Neural crest cell (in vitro differentiated cells): ENCODE measurements at regions not wholly inside any gene's neighbourhood (a gene's known extent, or its start where the extent isn't known, plus 50 kb on each side); places are given as distances from the start of the nearest gene placed in this dataset.

ENCODE experiments used
- DNase-seq: peaks from one replicate; pipeline ENCODE4 v3.0.0; 2021; ENCODE audit warnings: low read depth, mixed read lengths, low spot score
- H3K27ac Mint-ChIP-seq: one replicate; pipeline ENCODE4 v1.8.0; 2021; ENCODE audit warnings: mild to moderate bottlenecking, mixed read lengths; ENCODE audit not compliant: unreplicated experiment
- H3K27me3 Mint-ChIP-seq: 2 replicates; pipeline ENCODE4 v1.8.0; 2021; ENCODE audit warnings: low read depth, mild to moderate bottlenecking, mixed read lengths
- H3K36me3 Mint-ChIP-seq: 2 replicates; pipeline ENCODE4 v1.8.0; 2021; ENCODE audit warnings: low read depth, mild to moderate bottlenecking, mixed read lengths
- H3K4me1 Mint-ChIP-seq: 2 replicates; pipeline ENCODE4 v1.8.0; 2021; ENCODE audit warnings: mixed read lengths
- H3K4me3 Mint-ChIP-seq: one replicate; pipeline ENCODE4 v1.8.0; 2021; ENCODE audit warnings: mild to moderate bottlenecking, mixed read lengths
- H3K9me3 Mint-ChIP-seq: 2 replicates; pipeline ENCODE4 v1.8.0; 2021; ENCODE audit warnings: mixed read lengths
- TF ChIP-seq, protein P1 (sequence below): fragments of 200-600 bp; sonication (generic); conservative IDR thresholded peaks from 2 replicates; pipeline ENCODE4 v1.5.0; 2021; ENCODE audit warnings: antibody characterized with exemption, mild to moderate bottlenecking

DNA sequence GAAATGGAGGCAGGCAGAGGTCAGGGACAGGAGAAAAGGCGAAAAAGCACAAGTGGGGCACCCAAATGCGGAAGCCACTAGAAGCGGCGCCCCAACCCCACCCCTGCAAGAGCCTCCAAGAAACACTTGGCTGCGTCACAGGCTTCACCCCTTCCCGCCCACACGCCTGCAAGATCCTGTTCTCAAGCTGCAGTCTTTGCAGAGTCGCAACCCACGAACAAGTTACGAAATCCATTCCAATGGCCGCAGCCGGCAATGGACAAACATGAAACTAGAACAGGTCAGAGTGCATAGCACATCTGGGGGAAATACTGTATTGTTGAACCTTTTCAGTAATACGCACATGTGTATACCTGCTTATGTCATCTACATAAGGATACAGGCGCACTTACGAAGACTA, 103.6 kb downstream of the PSMG1 start:
- no peak for DNase-seq
- TF ChIP-seq, protein P1, sequence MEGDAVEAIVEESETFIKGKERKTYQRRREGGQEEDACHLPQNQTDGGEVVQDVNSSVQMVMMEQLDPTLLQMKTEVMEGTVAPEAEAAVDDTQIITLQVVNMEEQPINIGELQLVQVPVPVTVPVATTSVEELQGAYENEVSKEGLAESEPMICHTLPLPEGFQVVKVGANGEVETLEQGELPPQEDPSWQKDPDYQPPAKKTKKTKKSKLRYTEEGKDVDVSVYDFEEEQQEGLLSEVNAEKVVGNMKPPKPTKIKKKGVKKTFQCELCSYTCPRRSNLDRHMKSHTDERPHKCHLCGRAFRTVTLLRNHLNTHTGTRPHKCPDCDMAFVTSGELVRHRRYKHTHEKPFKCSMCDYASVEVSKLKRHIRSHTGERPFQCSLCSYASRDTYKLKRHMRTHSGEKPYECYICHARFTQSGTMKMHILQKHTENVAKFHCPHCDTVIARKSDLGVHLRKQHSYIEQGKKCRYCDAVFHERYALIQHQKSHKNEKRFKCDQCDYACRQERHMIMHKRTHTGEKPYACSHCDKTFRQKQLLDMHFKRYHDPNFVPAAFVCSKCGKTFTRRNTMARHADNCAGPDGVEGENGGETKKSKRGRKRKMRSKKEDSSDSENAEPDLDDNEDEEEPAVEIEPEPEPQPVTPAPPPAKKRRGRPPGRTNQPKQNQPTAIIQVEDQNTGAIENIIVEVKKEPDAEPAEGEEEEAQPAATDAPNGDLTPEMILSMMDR, result no peak
- Mint-ChIP-seq H3K27me3 (peaks cover 24% of the 10 kb centered on the region), H3K4me3 (no peak overlapping the region), H3K9me3 (no peaks in the 10 kb centered on the region), H3K36me3 (no peaks in the 10 kb centered on the region), H3K4me1 (peaks cover 18% of the 10 kb centered on the region), H3K27ac (no peak overlapping the region)

DNA sequence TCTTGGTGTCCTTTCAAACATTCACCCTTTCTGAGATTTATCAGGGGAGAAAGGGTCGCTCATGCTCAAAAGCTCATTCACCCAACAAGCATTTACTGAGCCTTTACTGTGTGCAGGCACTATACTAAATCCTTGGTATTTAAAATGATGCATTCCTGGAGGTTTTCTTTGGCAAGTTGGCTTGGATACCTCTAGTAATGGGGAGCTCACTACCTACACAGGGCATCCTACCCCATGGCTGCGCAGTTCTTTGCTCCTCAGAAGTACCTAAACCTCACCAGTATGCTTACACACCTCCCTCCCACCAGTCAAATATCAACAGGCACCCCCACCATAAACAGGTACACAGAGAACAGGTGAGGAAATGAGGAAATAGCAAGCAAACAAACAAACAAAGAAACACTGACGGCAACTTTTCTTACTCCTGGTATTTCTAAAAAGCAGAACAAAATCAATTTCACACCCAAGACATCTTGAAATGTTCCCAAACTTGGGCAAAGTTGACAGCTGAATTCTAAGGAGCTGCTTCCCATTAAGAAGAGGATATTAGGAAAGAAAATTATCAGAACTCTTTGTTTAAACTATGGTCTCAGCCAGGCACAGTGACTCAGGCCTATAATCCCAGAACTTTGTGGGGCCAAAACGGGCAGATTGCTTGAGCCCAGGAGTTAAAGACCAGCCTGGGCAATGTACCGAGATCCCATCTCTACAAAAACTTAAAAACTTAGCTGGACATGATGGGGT, 104.8 kb downstream of the PSMG1 start:
- Mint-ChIP-seq H3K36me3 (no peaks in the 10 kb centered on the region), H3K4me3 (no peak overlapping the region), H3K27ac (no peak overlapping the region), H3K4me1 (peaks cover 23% of the 10 kb centered on the region), H3K9me3 (no peaks in the 10 kb centered on the region), H3K27me3 (peaks cover 18% of the 10 kb centered on the region)
- TF ChIP-seq, protein P1, result no peak
- DNase-seq, result no peak

DNA sequence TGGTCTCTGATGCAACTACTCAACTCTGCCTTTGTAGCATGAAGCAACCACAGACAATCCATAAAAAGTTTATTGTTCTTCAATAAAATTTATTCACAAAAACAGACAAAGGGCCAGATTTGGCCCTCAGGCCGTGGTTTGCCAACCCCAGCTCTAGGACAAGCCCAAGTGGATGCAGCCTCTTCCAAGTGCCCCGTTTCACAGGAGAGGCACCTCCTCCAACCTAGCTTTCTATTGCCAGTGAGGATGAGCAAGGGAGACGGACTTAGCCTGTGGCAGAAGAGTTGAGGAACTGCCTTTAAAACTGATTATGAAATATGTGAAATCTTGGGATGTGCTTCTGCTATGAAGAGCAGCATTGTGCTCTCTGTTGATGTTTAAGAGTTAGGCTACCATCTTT, 105.4 kb downstream of the PSMG1 start:
- DNase-seq, result no peak
- H3K4me1 Mint-ChIP-seq, result peaks cover 22% of the 10 kb centered on the region
- no peak overlapping the region for H3K27ac Mint-ChIP-seq
- H3K9me3 Mint-ChIP-seq, result no peaks in the 10 kb centered on the region
- TF ChIP-seq, protein P1, result no peak
- H3K27me3 Mint-ChIP-seq, result peaks cover 14% of the 10 kb centered on the region
- H3K36me3 Mint-ChIP-seq, result no peaks in the 10 kb centered on the region
- H3K4me3 Mint-ChIP-seq, result no peak overlapping the region

DNA sequence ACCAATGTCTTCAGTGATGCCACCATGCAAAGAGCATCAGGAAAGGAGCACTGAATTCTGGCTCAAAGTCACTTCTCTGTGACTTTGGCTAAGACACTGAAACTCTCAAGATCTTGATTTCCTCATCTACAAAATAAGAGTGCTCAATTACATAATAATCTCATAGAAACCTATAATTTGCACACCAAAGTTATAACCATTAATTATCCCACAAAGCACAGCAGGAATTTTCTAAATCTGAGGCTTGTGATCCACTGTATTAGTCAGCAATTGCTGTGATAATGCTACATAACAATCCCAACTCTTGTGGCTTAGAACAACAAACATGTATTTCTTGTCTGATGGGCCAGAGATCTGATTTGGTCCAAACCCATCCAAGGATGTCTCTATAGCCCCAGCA, 108.7 kb downstream of the PSMG1 start:
- Mint-ChIP-seq H3K27ac (no peak overlapping the region), H3K4me3 (no peak overlapping the region), H3K9me3 (peaks cover 4% of the 10 kb centered on the region), H3K27me3 (peaks cover 9% of the 10 kb centered on the region), H3K4me1 (peaks cover 22% of the 10 kb centered on the region), H3K36me3 (no peaks in the 10 kb centered on the region)
- no peak for DNase-seq
- TF ChIP-seq, protein P1, result no peak

DNA sequence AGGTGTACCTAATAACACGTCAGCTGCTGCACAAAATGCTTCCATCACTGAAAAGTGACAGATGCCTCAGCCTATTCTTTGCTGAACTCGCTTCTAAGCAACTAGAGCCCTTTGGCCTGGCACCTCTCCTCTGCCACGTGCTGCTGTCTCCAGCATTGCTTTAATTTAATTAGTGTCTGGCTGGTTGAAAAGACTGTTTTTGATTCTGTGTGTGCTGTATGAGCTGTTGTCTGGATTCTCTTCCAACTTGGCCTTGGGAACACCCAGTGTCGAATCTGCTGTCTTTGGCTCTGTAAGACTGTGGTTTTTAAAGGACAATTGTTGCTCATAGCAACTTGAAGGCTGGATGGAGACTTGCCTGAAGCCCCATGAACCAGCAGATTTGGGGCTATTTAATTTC, 109.5 kb downstream of the PSMG1 start:
- DNase-seq, result no peak
- peaks cover 9% of the 10 kb centered on the region for H3K27me3 Mint-ChIP-seq
- H3K4me1 Mint-ChIP-seq, result peaks cover 22% of the 10 kb centered on the region
- no peak overlapping the region for H3K4me3 Mint-ChIP-seq
- peaks cover 7% of the 10 kb centered on the region for H3K9me3 Mint-ChIP-seq
- H3K27ac Mint-ChIP-seq, result no peak overlapping the region
- peaks cover 3% of the 10 kb centered on the region for H3K36me3 Mint-ChIP-seq
- TF ChIP-seq, protein P1, result no peak
